ENCODE measurements at regions not wholly inside any gene's neighbourhood (a gene's known extent, or its start where the extent isn't known, plus 50 kb on each side); places are given as distances from the start of the nearest gene placed in this dataset.

- Histone ChIP-seq H3F3A (replicated peaks; ENCODE audit: insufficient read depth) (no peaks in the 10 kb centered on the region), H3K4me3 (ENCODE audit: low read depth in 2 of 2, low read length in 1 of 2) (no peak overlapping the region), H3K27me3 (ENCODE audit: insufficient read depth) (no peaks in the 10 kb centered on the region), H3K9me3 (no peaks in the 10 kb centered on the region), H3K36me3 (replicated peaks in 1 of 2; ENCODE audit: control insufficient read depth in 1 of 2, insufficient read depth in 2 of 2, low read length in 1 of 2) (no peaks in the 10 kb centered on the region), H4K20me1 (ENCODE audit: insufficient read depth) (no peaks in the 10 kb centered on the region), H3K9ac (no peak overlapping the region), H3K4me1 (ENCODE audit: control insufficient read depth in 1 of 2, insufficient read depth in 2 of 2, low read depth in 1 of 2, low read length in 1 of 2) (no peaks in the 10 kb centered on the region), H3K79me2 (ENCODE audit: insufficient read depth) (no peaks in the 10 kb centered on the region), H3K4me2 (no peak overlapping the region), H3K9me2 (no peaks in the 10 kb centered on the region), H3K27ac (ENCODE audit: low read depth in 2 of 2, low read length in 1 of 2) (no peak overlapping the region), H2AFZ (ENCODE audit: low read depth) (no peak overlapping the region)
- TF ChIP-seq SMC3 (IDR thresholded peaks at IDR 0.05; ENCODE audit: low read depth, low read length) = no peak
- TF ChIP-seq, protein P1, sequence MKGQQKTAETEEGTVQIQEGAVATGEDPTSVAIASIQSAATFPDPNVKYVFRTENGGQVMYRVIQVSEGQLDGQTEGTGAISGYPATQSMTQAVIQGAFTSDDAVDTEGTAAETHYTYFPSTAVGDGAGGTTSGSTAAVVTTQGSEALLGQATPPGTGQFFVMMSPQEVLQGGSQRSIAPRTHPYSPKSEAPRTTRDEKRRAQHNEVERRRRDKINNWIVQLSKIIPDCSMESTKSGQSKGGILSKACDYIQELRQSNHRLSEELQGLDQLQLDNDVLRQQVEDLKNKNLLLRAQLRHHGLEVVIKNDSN (IDR thresholded peaks at IDR 0.05; ENCODE audit: borderline replicate concordance, low read depth) = no peak
- TF ChIP-seq GABPA (IDR thresholded peaks at IDR 0.05; ENCODE audit: low read depth) = no peak
- TF ChIP-seq RAD21 (IDR thresholded peaks at IDR 0.05; ENCODE audit: low read length) = no peak
- TF ChIP-seq POLR2AphosphoS5 (IDR thresholded peaks at IDR 0.05; ENCODE audit: low read depth, low read length) = no peak
- CTCF ChIA-PET = interaction anchor here (1.1 kb wide), 1 partner anchor 198 kb away, joined by 3 read pairs; no protein-coding TSS in a partner anchor
- no peak for DNase-seq
- 23% methylated on average over 2 of the region's 2 CpGs for WGBS (ENCODE audit: low lambda C conversion rate)
- POLR2A ChIA-PET = no interaction called here
Measured at GRCh38 chr5:66507106-66507505, 89.1 kb upstream of the MAST4 start.

- Histone ChIP-seq H3K4me2 (no peak overlapping the region), H3K9me2 (no peaks in the 10 kb centered on the region), H3K9me3 (no peaks in the 10 kb centered on the region), H3K9ac (no peak overlapping the region), H3K36me3 (replicated peaks in 1 of 2; ENCODE audit: control insufficient read depth in 1 of 2, insufficient read depth in 2 of 2, low read length in 1 of 2) (no peaks in the 10 kb centered on the region), H3F3A (replicated peaks; ENCODE audit: insufficient read depth) (no peaks in the 10 kb centered on the region), H4K20me1 (ENCODE audit: insufficient read depth) (no peaks in the 10 kb centered on the region), H3K4me3 (ENCODE audit: low read depth in 2 of 2, low read length in 1 of 2) (no peak overlapping the region), H3K4me1 (ENCODE audit: control insufficient read depth in 1 of 2, insufficient read depth in 2 of 2, low read depth in 1 of 2, low read length in 1 of 2) (no peaks in the 10 kb centered on the region), H3K27me3 (ENCODE audit: insufficient read depth) (no peaks in the 10 kb centered on the region), H3K27ac (ENCODE audit: low read depth in 2 of 2, low read length in 1 of 2) (no peak overlapping the region), H3K79me2 (ENCODE audit: insufficient read depth) (no peaks in the 10 kb centered on the region), H2AFZ (ENCODE audit: low read depth) (no peak overlapping the region)
- 46% methylated on average over 4 of the region's 4 CpGs for WGBS (ENCODE audit: low lambda C conversion rate)
- no peak for DNase-seq
- TF ChIP-seq FOSL2 (IDR thresholded peaks at IDR 0.05; ENCODE audit: borderline replicate concordance, low read depth) (no peak), EP300 (IDR thresholded peaks at IDR 0.05; ENCODE audit: borderline replicate concordance in 1 of 2, low read depth in 1 of 2, low read length in 1 of 2) (no peak), YY1 (IDR thresholded peaks at IDR 0.05; ENCODE audit: low read depth) (no peak), RFX5 (IDR thresholded peaks at IDR 0.05; ENCODE audit: low read length) (no peak), RAD21 (IDR thresholded peaks at IDR 0.05; ENCODE audit: low read length) (no peak), EZH2phosphoT487 (IDR thresholded peaks at IDR 0.05; ENCODE audit: borderline replicate concordance, low read depth) (no peak), MEF2A (IDR thresholded peaks at IDR 0.05; ENCODE audit: borderline replicate concordance, low read depth) (no peak), FOXM1 (IDR thresholded peaks at IDR 0.05; ENCODE audit: low read depth) (no peak), JUND (IDR thresholded peaks at IDR 0.05) (no peak), GATA2 (CRISPR knock-in tag; IDR thresholded peaks at IDR 0.05) (no peak), RXRA (IDR thresholded peaks at IDR 0.05; ENCODE audit: borderline replicate concordance, low read depth) (no peak), TEAD4 (IDR thresholded peaks at IDR 0.05; ENCODE audit: borderline replicate concordance, insufficient read depth) (no peak)
- TF ChIP-seq, protein P2, sequence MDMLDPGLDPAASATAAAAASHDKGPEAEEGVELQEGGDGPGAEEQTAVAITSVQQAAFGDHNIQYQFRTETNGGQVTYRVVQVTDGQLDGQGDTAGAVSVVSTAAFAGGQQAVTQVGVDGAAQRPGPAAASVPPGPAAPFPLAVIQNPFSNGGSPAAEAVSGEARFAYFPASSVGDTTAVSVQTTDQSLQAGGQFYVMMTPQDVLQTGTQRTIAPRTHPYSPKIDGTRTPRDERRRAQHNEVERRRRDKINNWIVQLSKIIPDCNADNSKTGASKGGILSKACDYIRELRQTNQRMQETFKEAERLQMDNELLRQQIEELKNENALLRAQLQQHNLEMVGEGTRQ (IDR thresholded peaks at IDR 0.05; ENCODE audit: borderline replicate concordance, low read depth, low read length) = no peak
- TF ChIP-seq, protein P3, sequence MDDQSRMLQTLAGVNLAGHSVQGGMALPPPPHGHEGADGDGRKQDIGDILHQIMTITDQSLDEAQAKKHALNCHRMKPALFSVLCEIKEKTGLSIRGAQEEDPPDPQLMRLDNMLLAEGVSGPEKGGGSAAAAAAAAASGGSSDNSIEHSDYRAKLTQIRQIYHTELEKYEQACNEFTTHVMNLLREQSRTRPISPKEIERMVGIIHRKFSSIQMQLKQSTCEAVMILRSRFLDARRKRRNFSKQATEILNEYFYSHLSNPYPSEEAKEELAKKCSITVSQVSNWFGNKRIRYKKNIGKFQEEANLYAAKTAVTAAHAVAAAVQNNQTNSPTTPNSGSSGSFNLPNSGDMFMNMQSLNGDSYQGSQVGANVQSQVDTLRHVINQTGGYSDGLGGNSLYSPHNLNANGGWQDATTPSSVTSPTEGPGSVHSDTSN (IDR thresholded peaks at IDR 0.05) = no peak
- TF ChIP-seq, protein P4, sequence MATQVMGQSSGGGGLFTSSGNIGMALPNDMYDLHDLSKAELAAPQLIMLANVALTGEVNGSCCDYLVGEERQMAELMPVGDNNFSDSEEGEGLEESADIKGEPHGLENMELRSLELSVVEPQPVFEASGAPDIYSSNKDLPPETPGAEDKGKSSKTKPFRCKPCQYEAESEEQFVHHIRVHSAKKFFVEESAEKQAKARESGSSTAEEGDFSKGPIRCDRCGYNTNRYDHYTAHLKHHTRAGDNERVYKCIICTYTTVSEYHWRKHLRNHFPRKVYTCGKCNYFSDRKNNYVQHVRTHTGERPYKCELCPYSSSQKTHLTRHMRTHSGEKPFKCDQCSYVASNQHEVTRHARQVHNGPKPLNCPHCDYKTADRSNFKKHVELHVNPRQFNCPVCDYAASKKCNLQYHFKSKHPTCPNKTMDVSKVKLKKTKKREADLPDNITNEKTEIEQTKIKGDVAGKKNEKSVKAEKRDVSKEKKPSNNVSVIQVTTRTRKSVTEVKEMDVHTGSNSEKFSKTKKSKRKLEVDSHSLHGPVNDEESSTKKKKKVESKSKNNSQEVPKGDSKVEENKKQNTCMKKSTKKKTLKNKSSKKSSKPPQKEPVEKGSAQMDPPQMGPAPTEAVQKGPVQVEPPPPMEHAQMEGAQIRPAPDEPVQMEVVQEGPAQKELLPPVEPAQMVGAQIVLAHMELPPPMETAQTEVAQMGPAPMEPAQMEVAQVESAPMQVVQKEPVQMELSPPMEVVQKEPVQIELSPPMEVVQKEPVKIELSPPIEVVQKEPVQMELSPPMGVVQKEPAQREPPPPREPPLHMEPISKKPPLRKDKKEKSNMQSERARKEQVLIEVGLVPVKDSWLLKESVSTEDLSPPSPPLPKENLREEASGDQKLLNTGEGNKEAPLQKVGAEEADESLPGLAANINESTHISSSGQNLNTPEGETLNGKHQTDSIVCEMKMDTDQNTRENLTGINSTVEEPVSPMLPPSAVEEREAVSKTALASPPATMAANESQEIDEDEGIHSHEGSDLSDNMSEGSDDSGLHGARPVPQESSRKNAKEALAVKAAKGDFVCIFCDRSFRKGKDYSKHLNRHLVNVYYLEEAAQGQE (IDR thresholded peaks at IDR 0.05; ENCODE audit: low read depth, low read length) = no peak
- POLR2A ChIA-PET = no interaction called here
- CTCF ChIA-PET = interaction anchor here (1.5 kb wide), 1 partner anchor 204 kb away, joined by 3 read pairs; no protein-coding TSS in a partner anchor
Measured at GRCh38 chr5:66511491-66511890, 84.7 kb upstream of the MAST4 start.
